Activated naive CD4-positive, alpha-beta T cell treated with anti-CD3 and anti-CD28 coated beads, Interleukin-2, amount 50 U/mL, for 72 hours (primary cell): ENCODE measurements at regions not wholly inside any gene's neighbourhood (a gene's known extent, or its start where the extent isn't known, plus 50 kb on each side); places are given as distances from the start of the nearest gene placed in this dataset.

ENCODE experiments used
- ATAC-seq, 2 donors: fragments of 150-1000 bp; cut with Tn5 transposase; 2 replicates each; pipeline ENCODE4 v1.10.0; 2021; ENCODE audit warnings: mild to moderate bottlenecking in 2 of 2, moderate library complexity in 2 of 2
- DNase-seq, 2 donors: peaks; one replicate each; pipeline ENCODE4 v3.0.0; 2021 to 2022; ENCODE audit warnings: low spot score in 2 of 2
- H3K27ac Mint-ChIP-seq, 2 donors: one replicate each; pipeline ENCODE4 v1.8.0; 2022; ENCODE audit warnings: mild to moderate bottlenecking in 2 of 2, mixed read lengths in 2 of 2
- H3K36me3 Mint-ChIP-seq, 2 donors: one replicate each; pipeline ENCODE4 v1.8.0; 2022; ENCODE audit warnings: mixed read lengths in 2 of 2
- H3K9me3 Mint-ChIP-seq, 2 donors: one replicate each; pipeline ENCODE4 v1.8.0; 2022; ENCODE audit warnings: mixed read lengths in 2 of 2

GRCh38 chr3:94179059-94179458 is 116.2 kb downstream of the NSUN3 start:
- Mint-ChIP-seq H3K36me3 (no peaks in the 10 kb centered on the region), H3K9me3 (no peaks in the 10 kb centered on the region), H3K27ac (no peak overlapping the region)
- ATAC-seq: no peak
- no peak for DNase-seq

GRCh38 chr3:94183551-94183950 is 120.7 kb downstream of the NSUN3 start:
- no peaks in the 10 kb centered on the region for H3K36me3 Mint-ChIP-seq
- DNase-seq: no peak
- no peak for ATAC-seq
- no peak overlapping the region for H3K27ac Mint-ChIP-seq
- H3K9me3 Mint-ChIP-seq: no peaks in the 10 kb centered on the region

- Mint-ChIP-seq H3K27ac (no peak overlapping the region), H3K9me3 (no peaks in the 10 kb centered on the region), H3K36me3 (no peaks in the 10 kb centered on the region)
- no peak for DNase-seq
- ATAC-seq: no peak
Observed at GRCh38 chr3:94184781-94185180, 121.9 kb downstream of the NSUN3 start.

- DNase-seq (no peak), ATAC-seq (no peak)
- Mint-ChIP-seq H3K36me3 (no peaks in the 10 kb centered on the region), H3K9me3 (no peaks in the 10 kb centered on the region), H3K27ac (no peak overlapping the region)
Observed at GRCh38 chr3:94185753-94186152, 122.9 kb downstream of the NSUN3 start.

GRCh38 chr3:94187697-94188096 is 124.8 kb downstream of the NSUN3 start:
- ATAC-seq (no peak), DNase-seq (no peak)
- Mint-ChIP-seq H3K36me3 (no peaks in the 10 kb centered on the region), H3K9me3 (no peaks in the 10 kb centered on the region), H3K27ac (no peak overlapping the region)

GRCh38 chr3:94195381-94195780 is 132.5 kb downstream of the NSUN3 start:
- no peak for ATAC-seq
- DNase-seq: no peak
- Mint-ChIP-seq H3K27ac (no peak overlapping the region), H3K9me3 (peaks cover 4 to 20% of the 10 kb centered on the region in 2 donors), H3K36me3 (peaks cover 0 to 5% of the 10 kb centered on the region in 2 donors)

GRCh38 chr3:94206291-94206690 is 143.4 kb downstream of the NSUN3 start:
- Mint-ChIP-seq H3K9me3 (peaks cover 0 to 9% of the 10 kb centered on the region in 2 donors), H3K27ac (no peak overlapping the region), H3K36me3 (peaks cover 0 to 4% of the 10 kb centered on the region in 2 donors)
- ATAC-seq (no peak), DNase-seq (no peak)

- Mint-ChIP-seq H3K27ac (no peak overlapping the region), H3K36me3 (no peaks in the 10 kb centered on the region), H3K9me3 (peaks cover 0 to 7% of the 10 kb centered on the region in 2 donors)
- DNase-seq (no peak), ATAC-seq (no peak)
Observed at GRCh38 chr3:94210256-94210655, 147.4 kb downstream of the NSUN3 start.

- Mint-ChIP-seq H3K36me3 (peaks cover 6% of the 10 kb centered on the region in 2 donors), H3K27ac (no peak overlapping the region), H3K9me3 (peaks cover 8 to 15% of the 10 kb centered on the region in 2 donors)
- ATAC-seq: no peak
- DNase-seq: no peak
Observed at GRCh38 chr3:94217406-94217805, 154.5 kb downstream of the NSUN3 start.

- ATAC-seq (no peak), DNase-seq (no peak)
- Mint-ChIP-seq H3K27ac (no peak overlapping the region), H3K36me3 (peaks cover 13% of the 10 kb centered on the region in 2 donors), H3K9me3 (peaks cover 11 to 22% of the 10 kb centered on the region in 2 donors)
Observed at GRCh38 chr3:94220426-94220825, 157.6 kb downstream of the NSUN3 start.

GRCh38 chr3:94221829-94222228 is 159.0 kb downstream of the NSUN3 start:
- Mint-ChIP-seq H3K9me3 (peaks cover 15 to 27% of the 10 kb centered on the region in 2 donors), H3K27ac (no peak overlapping the region), H3K36me3 (peaks cover 13% of the 10 kb centered on the region in 2 donors)
- no peak for ATAC-seq
- DNase-seq: no peak

- H3K27ac Mint-ChIP-seq: peak overlapping the region in 1 of 2 donors; percentile 16
- ATAC-seq: peak; percentile 39 to 83
Observed at GRCh38 chr3:94225148-94225865, 162.4 kb downstream of the NSUN3 start.

GRCh38 chr3:94226078-94226477 is 163.2 kb downstream of the NSUN3 start:
- ATAC-seq (peak in 1 of 2 donors; percentile 60), DNase-seq (no peak)
- peaks cover 13% of the 10 kb centered on the region in 2 donors for H3K36me3 Mint-ChIP-seq
- peak overlapping the region in 1 of 2 donors; percentile 16 for H3K27ac Mint-ChIP-seq
- H3K9me3 Mint-ChIP-seq: peaks cover 15 to 23% of the 10 kb centered on the region in 2 donors

More at GRCh38 chr3:94225148-94225865, 162.4 kb downstream of the NSUN3 start:
- DNase-seq: no peak
- Mint-ChIP-seq H3K9me3 (peaks cover 15 to 23% of the 10 kb centered on the region in 2 donors), H3K36me3 (peaks cover 13% of the 10 kb centered on the region in 2 donors)

GRCh38 chr3:94232921-94233320 is 170.1 kb downstream of the NSUN3 start:
- DNase-seq (no peak), ATAC-seq (no peak)
- Mint-ChIP-seq H3K27ac (no peak overlapping the region), H3K36me3 (no peaks in the 10 kb centered on the region), H3K9me3 (peaks cover 0 to 5% of the 10 kb centered on the region in 2 donors)

- ATAC-seq (peak in 1 of 2 donors; percentile 56), DNase-seq (peak in 1 of 2 donors; percentile 4)
- peaks cover 4 to 10% of the 10 kb centered on the region in 2 donors for H3K9me3 Mint-ChIP-seq
- no peak overlapping the region for H3K27ac Mint-ChIP-seq
- no peaks in the 10 kb centered on the region for H3K36me3 Mint-ChIP-seq
Observed at GRCh38 chr3:94234177-94234788, 171.4 kb downstream of the NSUN3 start.

GRCh38 chr3:94241986-94242385 is 179.1 kb downstream of the NSUN3 start:
- DNase-seq (no peak), ATAC-seq (no peak)
- H3K36me3 Mint-ChIP-seq: no peaks in the 10 kb centered on the region
- peaks cover 4 to 5% of the 10 kb centered on the region in 2 donors for H3K9me3 Mint-ChIP-seq
- no peak overlapping the region for H3K27ac Mint-ChIP-seq

- ATAC-seq (no peak), DNase-seq (no peak)
- no peak overlapping the region for H3K27ac Mint-ChIP-seq
- no peaks in the 10 kb centered on the region for H3K9me3 Mint-ChIP-seq
- no peaks in the 10 kb centered on the region for H3K36me3 Mint-ChIP-seq
Observed at GRCh38 chr3:94246171-94246570, 183.3 kb downstream of the NSUN3 start.

- DNase-seq (no peak), ATAC-seq (no peak)
- Mint-ChIP-seq H3K36me3 (no peaks in the 10 kb centered on the region), H3K27ac (no peak overlapping the region), H3K9me3 (no peaks in the 10 kb centered on the region)
Observed at GRCh38 chr3:94248042-94248441, 185.2 kb downstream of the NSUN3 start.
